GM19324 (cell line): ENCODE measurements at regions not wholly inside any gene's neighbourhood (a gene's known extent, or its start where the extent isn't known, plus 50 kb on each side); places are given as distances from the start of the nearest gene placed in this dataset.

Source experiments
- ATAC-seq: cut with Tn5 transposase; IDR thresholded peaks from one replicate; pipeline ENCODE4 v1.9.1; 2021; ENCODE audit warnings: mild to moderate bottlenecking, moderate library complexity; ENCODE audit not compliant: unreplicated experiment, low FRiP score

DNA sequence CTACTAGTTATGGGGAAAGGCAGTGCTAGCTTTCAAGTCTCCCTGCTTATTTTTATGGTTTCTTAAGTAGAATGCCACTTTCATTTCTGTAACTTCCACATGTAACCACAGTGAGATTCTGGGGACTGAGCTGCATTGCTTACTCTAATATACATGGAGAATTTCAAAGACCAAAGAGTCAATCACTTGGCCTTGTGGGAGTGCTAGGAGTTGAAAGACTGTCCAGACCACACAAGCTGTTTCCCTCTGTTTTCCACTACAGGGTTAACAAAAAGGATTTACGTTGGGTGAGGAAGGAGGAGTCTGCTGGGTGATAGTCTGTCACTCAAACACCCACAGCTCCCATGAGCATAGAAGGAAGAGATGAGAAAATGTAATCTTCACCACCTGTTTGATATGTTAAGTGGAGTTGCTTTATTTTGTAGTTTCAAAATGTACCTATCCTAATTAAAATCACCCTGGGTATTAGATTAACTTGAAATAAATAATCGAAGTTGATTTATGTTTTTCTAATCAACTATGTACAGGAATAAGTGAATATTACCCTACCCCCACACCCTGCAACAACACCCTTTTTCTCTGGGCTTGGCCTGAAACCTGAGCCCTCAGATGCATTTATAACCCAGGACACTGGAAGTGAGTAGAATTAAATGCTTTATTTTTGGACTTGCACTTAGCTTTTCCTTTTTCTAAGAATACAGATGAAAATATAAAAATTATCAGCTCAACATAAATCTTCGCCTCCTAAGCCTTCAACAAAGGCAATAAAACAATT, 225.8 kb upstream of the SLC10A2 start:
- ATAC-seq = peak; percentile 77

- ATAC-seq = no peak
Measured at GRCh38 chr13:103291226-103291625, 225.0 kb upstream of the SLC10A2 start.

DNA sequence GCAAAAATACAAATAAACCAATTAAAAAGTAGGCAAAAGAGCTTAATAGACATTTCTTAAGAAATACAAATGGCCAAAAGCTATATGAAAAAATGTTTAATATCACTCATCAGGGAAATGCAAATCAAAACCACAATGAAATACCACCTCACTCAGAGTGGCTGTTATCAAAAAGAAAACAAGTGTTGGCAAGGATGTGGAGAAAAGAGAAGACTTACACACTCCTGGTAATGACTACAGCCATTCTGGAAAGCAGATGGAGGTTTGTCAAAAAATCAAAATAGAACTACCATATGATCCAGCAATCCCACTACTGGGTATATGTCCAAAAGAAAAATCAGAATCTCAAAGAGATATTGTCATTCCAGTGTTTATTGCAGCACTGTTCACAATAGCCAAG, 223.5 kb upstream of the SLC10A2 start:
- no peak for ATAC-seq

GRCh38 chr13:103288114-103288513, 221.9 kb upstream of the SLC10A2 start:
- ATAC-seq = no peak

GRCh38 chr13:103287659-103288058, 221.4 kb upstream of the SLC10A2 start:
- ATAC-seq = no peak

- no peak for ATAC-seq
Measured at GRCh38 chr13:103284466-103284865, 218.2 kb upstream of the SLC10A2 start.

DNA sequence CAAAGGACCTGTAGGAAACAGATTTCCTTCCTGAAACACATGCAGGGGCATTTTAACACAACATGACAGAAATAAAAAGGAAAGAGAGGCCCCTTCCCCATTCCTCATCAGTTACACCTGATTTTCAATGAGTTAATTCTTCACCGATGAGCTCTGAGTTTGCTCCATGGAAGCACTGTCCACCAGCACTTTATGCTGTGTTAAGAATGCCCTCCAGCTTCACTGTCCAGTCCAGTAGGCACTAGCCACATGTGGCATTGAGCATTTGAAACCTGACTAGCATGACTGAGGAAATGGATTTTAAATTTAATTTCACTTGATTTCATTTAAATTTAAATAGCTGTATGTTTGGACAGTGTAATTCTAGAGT, 217.2 kb upstream of the SLC10A2 start:
- ATAC-seq = no peak

DNA sequence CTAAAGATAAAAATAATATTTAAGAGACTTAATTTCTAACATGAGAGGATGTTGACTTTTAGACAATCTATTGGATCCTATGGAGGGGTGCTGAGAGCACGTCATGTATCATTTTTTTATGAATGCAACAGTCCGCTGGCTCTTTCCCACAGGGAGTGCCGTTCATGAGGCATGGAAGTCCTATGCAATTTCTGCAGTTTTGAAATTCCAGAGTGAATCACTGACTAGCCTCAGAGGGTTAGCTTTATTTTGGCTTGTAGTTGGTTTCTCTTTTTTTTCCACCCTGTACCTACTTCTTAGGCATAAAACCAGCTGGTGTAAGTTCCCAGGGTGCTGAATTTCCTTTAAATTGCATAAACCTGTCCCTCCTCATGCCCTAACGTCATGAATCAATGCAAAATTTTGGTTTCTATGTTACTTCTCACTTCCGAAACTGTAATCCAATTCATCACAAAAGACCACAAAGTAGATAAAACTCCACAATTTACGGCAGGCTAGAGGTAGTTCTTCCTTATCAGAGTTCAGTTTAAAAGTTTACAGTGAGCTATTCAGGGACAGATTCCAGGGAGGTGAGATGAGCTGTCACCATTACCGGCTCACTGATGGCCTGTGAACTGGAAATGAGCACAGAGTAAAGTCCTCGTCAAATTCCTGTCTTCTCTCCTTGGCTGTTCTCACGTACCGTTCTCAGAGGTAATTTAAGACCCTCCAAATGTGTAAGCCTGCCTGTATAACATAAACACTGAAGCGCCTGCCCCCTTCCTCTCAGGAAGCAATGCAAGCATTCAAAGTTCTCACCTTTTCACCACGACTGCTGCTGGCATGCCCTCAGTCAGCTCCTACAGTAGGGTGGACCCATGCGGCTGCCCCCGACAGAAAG, 216.6 kb upstream of the SLC10A2 start:
- peak; percentile 54 for ATAC-seq

DNA sequence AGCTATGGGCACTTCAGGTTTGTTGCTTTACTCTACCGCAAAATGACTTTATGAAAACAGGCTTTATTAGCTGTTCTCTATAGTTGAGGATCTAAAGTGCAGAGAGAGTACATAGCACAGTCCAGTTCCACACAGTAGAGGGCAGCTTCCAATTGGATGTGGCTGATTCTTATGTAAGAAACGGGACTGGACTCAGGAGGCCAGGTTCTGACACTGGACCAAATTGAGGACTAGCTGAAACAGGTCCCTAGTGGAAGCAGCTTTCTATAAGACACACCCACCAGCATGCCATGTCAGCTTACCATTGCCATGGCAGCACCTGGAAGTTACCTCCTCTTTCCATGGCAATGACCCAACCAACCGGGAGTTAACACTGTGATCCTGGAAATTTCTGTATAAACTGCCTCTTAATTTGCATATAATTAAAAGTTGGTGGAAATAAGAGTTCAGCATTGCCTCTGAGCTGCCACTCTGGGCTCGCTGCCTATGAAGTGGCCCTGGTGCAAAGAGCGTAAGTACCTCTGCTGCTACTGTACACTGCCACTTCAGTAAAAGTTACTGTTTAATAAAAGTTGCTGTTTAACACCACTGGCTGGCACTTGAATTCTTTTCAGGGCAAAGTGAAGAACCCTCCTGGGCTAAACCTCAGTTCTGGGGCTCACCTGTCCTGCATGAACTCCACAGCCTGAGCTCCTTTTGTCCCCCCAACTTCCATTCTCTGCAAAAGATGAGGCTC, 211.9 kb upstream of the SLC10A2 start:
- no peak for ATAC-seq

GRCh38 chr13:103276775-103277498, 210.7 kb upstream of the SLC10A2 start:
- peak; percentile 86 for ATAC-seq

DNA sequence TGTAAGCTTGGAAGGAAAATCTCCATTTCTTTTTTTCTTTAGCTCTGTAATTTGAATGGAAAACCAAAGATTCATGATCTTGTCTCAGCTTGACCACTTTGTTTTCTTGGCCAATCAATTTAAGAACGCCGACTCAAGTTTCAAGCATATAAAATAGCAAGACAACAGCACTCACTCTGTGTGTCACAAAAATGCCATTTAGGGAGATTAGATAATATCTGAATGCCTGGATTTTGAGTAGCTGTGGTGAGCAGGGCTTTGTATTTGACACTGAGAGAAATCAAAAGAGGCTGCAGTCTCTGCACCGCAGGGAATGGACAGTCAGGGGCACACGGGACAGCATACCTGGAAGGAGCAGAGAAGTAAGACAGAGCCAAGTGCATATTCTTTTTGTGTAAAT, 209.5 kb upstream of the SLC10A2 start:
- no peak for ATAC-seq

GRCh38 chr13:103275081-103275480, 208.9 kb upstream of the SLC10A2 start:
- no peak for ATAC-seq

GRCh38 chr13:103273825-103274224, 207.6 kb upstream of the SLC10A2 start:
- ATAC-seq = no peak

DNA sequence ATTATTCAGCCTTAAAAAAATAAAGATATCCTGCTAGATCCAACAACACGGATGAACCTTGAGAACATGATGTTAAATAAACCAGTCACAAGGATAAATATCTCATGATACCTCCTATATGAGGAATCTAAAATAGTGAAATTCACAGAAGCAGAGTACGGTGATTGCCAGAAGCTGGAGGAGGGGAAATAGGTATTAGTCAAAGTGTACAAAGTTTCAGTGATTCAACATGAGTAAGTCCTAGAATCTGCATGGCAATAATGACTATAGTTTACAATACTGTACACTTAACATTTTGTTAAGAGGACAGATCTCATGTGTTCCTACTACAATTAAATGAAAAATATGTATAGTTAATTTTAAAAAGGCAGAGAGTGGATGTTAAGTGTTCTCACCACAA, 206.6 kb upstream of the SLC10A2 start:
- no peak for ATAC-seq

- ATAC-seq = no peak
Measured at GRCh38 chr13:103263448-103263847, 197.2 kb upstream of the SLC10A2 start.

GRCh38 chr13:103255587-103256301, 189.5 kb upstream of the SLC10A2 start:
- ATAC-seq = no peak

- ATAC-seq = no peak
Measured at GRCh38 chr13:103250071-103250470, 183.9 kb upstream of the SLC10A2 start.

- no peak for ATAC-seq
Measured at GRCh38 chr13:103246581-103247200, 180.5 kb upstream of the SLC10A2 start.

DNA sequence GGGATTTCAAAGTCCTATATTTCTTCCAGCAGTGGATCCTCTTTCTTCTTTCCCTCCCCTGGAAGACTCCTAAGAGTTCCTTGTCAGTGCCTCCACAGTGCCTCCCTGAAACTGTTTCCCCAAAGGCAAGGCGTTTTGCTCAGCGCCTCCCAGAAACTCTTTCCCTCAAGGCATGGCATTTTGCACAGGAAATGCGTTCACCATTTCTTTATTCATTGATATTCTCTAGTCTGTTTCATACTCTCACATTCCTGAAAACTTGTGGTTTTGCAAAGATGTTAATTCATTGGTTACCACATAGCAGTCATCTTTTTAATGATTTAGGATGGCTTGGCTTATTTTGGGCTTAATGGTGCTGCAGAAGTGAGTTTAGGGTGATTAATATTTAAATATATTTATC, 177.3 kb upstream of the SLC10A2 start:
- ATAC-seq = no peak
